T-helper 1 cell treated with Interleukin-12 subunit alpha and Interleukin-12 subunit beta and Interleukin-4 antibody, amounts not matched to agents 30 μg/mL and 1 μg/mL, for 36 hours (primary cell): ENCODE measurements at regions not wholly inside any gene's neighbourhood (a gene's known extent, or its start where the extent isn't known, plus 50 kb on each side); places are given as distances from the start of the nearest gene placed in this dataset.
"Not testable (repeated sequence)": the region's sequence is repeated elsewhere in the genome, so short reads cannot be mapped to it uniquely, and the experiment has no call there.

Experiments
- H3K27ac Mint-ChIP-seq: one replicate; pipeline ENCODE4 v1.8.0; 2021; ENCODE audit warnings: mild to moderate bottlenecking, mixed read lengths
- H3K27me3 Mint-ChIP-seq: one replicate; pipeline ENCODE4 v1.8.0; 2021; ENCODE audit warnings: low read depth, mixed read lengths
- H3K36me3 Mint-ChIP-seq: one replicate; pipeline ENCODE4 v1.8.0; 2021; ENCODE audit warnings: low read depth, mixed read lengths
- H3K4me1 Mint-ChIP-seq: one replicate; pipeline ENCODE4 v1.8.0; 2021; ENCODE audit warnings: low read depth, mixed read lengths
- H3K4me3 Mint-ChIP-seq: one replicate; pipeline ENCODE4 v1.8.0; 2021; ENCODE audit warnings: mild to moderate bottlenecking, moderate library complexity, mixed read lengths
- H3K9me3 Mint-ChIP-seq: one replicate; pipeline ENCODE4 v1.8.0; 2021; ENCODE audit warnings: mixed read lengths

DNA sequence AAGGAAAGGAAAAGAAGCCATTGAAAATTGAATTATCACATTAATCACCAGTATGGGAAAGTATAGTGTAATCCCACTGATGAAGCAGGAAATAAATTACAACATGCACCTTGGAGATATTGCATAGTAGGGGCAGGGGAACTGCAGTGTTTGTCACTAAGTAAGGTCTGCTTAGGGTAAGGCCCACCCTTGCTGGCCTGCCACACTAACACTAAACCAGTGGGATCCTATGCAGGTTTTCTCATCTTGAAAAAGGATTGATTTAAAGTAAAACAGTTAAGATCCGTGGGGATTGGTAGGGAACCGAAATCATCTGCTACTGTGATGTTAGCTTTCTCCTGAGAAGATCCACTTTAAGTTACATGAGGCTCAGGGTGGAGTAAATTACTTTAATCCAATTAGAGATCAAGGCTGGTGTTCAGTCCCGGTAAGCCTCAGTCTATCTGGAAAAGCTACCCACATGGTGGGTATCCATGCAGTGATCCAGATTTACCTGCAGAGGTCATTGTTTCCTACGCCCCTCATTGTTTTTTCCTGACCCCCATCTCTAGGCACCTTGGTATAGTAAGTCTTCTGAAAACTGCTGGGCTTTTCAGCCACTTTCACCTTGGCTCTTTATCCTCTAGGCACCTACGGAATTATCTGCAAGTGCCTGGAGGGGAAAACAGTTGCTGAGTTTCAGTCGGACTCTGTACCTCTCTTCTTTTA, 1014.9 kb upstream of the ATXN8OS start:
- Mint-ChIP-seq H3K27ac (no peak overlapping the region), H3K27me3 (no peaks in the 10 kb centered on the region), H3K9me3 (peaks cover 8% of the 10 kb centered on the region), H3K4me1 (no peaks in the 10 kb centered on the region), H3K4me3 (no peak overlapping the region), H3K36me3 (no peaks in the 10 kb centered on the region)

DNA sequence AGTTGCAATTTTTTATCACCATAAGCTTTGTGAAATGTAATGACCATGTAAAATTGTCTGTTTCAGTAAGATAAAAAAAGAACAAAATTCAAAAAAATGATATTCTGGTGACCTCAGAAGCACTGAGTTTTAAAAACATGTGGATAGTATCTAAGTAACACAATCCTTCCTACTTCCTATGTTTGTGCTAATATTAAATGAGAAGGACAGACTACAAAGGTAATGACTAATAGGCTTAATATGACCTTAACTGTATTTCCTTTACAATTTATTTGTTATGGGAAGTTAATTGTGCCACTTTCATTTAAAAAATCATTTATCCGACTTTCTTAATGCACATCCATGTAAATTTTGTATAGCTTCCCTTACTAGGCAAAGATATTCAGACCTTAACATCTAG, 1030.4 kb upstream of the ATXN8OS start:
- H3K4me1 Mint-ChIP-seq, result no peaks in the 10 kb centered on the region
- H3K9me3 Mint-ChIP-seq, result peaks cover 26% of the 10 kb centered on the region
- no peak overlapping the region for H3K27ac Mint-ChIP-seq
- H3K4me3 Mint-ChIP-seq, result no peak overlapping the region
- H3K36me3 Mint-ChIP-seq, result no peaks in the 10 kb centered on the region
- no peaks in the 10 kb centered on the region for H3K27me3 Mint-ChIP-seq

DNA sequence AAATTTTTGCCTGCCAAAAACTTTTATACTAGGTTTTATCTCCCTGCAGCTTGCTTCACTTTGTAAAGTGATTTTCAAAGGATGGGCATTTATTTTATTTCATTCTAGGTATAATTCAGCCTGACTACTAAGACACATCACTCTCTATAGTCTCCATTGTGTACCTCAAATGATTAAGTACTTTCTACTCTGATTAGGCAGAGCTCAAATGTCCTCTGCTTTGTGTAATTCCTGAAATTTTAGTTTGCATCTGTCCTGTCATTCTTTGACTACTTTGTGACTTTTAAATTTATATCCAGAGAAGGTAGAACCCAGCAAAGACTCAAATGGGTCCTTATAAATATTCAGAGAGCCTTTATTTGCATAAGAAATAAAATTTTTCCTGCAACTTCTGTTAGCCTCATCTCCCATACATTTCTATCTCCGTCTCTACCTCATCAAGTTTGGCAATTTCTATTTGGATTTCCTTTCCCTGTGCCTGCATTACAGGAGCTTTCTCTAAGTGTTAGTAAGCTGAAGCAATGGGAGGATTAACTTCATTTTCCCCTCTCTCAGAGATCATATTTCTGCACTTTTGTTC, 1038.0 kb upstream of the ATXN8OS start:
- H3K27me3 Mint-ChIP-seq, result no peaks in the 10 kb centered on the region
- no peaks in the 10 kb centered on the region for H3K36me3 Mint-ChIP-seq
- H3K27ac Mint-ChIP-seq, result no peak overlapping the region
- no peak overlapping the region for H3K4me3 Mint-ChIP-seq
- peaks cover 10% of the 10 kb centered on the region for H3K9me3 Mint-ChIP-seq
- no peaks in the 10 kb centered on the region for H3K4me1 Mint-ChIP-seq

DNA sequence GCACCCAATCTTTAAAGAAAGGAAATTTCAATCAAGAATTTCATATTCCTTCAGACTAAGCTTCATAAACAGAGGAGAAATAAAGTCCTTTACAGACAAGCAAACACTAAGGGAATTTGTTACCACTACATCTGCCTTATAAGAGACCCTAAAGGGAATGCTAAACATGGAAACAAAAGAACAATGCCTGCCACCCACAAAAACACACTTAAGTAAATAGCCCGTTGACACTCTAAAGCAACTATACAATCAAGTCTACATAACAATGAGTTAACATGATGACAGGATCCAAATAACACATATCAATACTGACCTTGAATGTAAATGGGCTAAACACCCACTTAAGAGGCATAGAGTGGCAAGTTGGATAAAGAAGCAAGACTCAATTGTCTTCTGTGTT, 1056.9 kb upstream of the ATXN8OS start:
- Mint-ChIP-seq H3K27ac (no peak overlapping the region), H3K9me3 (peaks cover 43% of the 10 kb centered on the region), H3K4me3 (no peak overlapping the region)

DNA sequence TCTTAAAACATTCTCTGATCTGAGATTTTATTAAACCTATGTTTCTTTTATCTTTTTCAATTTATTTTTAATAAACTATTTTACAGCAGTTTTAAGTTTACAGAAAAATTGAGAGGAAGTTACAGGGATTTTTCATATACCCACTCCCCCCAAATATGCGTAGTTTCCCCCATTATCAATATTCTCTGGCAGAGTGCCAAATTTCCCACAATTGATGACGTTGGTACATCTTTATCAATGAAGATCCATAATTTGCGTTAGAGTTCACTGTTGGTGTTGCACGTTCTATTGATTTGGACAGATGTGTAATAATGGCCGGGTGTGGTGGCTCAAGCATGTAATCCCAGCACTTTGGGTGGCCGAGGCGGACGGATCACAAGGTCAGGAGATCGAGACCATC, 1063.0 kb upstream of the ATXN8OS start:
- Mint-ChIP-seq H3K4me1 (no peaks in the 10 kb centered on the region), H3K4me3 (no peak overlapping the region), H3K27me3 (no peaks in the 10 kb centered on the region), H3K9me3 (peaks cover 25% of the 10 kb centered on the region), H3K27ac (no peak overlapping the region), H3K36me3 (no peaks in the 10 kb centered on the region)

More for the DNA sequence above, 1056.9 kb upstream of the ATXN8OS start:
- Mint-ChIP-seq H3K4me1 (no peaks in the 10 kb centered on the region), H3K27me3 (no peaks in the 10 kb centered on the region), H3K36me3 (no peaks in the 10 kb centered on the region)

DNA sequence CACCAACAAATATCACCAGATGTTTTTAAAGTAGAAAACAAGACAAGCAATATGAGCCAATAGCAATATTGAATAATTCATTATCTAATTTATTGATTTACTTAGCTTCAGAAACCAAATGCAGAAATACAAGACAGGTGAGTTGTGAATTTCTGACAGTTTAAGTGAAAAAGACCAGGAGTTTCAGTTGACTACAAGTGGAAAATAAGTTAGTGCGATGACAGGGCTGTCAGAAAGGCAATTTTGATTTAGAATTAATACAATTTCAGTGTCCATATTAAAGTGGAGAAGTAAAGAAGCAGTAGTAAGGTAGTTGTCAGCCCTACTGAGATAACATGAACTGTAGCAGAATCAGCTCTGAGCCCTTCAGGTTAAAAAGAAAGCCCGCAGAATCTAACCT, 1066.7 kb upstream of the ATXN8OS start:
- Mint-ChIP-seq H3K27me3 (no peaks in the 10 kb centered on the region), H3K4me3 (no peak overlapping the region), H3K27ac (no peak overlapping the region), H3K9me3 (peaks cover 22% of the 10 kb centered on the region), H3K4me1 (no peaks in the 10 kb centered on the region), H3K36me3 (no peaks in the 10 kb centered on the region)

DNA sequence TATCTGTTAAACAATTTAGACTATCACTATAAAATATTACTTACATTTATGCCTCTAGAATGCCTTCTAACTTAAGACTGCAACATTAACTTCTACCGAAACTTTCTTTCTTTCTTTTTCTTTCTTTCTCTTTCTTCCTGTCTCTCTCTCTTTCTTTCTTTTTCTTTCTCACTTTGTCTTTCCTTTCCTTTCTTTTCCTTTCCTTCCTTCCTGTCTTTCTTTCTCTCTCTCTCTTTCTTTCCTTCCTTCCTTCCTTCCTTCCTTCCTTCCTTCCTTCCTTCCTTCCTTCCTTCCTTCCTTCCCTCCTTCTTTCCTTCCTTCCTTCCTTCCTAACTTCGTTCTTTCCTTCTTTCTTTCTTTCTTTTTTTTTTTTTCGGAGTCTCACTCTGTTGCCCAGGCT, 1071.9 kb upstream of the ATXN8OS start:
- H3K4me3 Mint-ChIP-seq, result no peak overlapping the region
- H3K4me1 Mint-ChIP-seq, result no peaks in the 10 kb centered on the region
- no peak overlapping the region for H3K27ac Mint-ChIP-seq
- no peaks in the 10 kb centered on the region for H3K36me3 Mint-ChIP-seq
- H3K27me3 Mint-ChIP-seq, result no peaks in the 10 kb centered on the region
- H3K9me3 Mint-ChIP-seq, result peaks cover 9% of the 10 kb centered on the region

GRCh38 chr13:69028936-69029335, 1078.7 kb upstream of the ATXN8OS start:
- no peaks in the 10 kb centered on the region for H3K9me3 Mint-ChIP-seq
- no peak overlapping the region for H3K4me3 Mint-ChIP-seq
- H3K4me1 Mint-ChIP-seq, result no peaks in the 10 kb centered on the region
- no peak overlapping the region for H3K27ac Mint-ChIP-seq
- H3K36me3 Mint-ChIP-seq, result no peaks in the 10 kb centered on the region
- H3K27me3 Mint-ChIP-seq, result no peaks in the 10 kb centered on the region

- no peaks in the 10 kb centered on the region for H3K4me1 Mint-ChIP-seq
- no peak overlapping the region for H3K27ac Mint-ChIP-seq
- H3K27me3 Mint-ChIP-seq, result no peaks in the 10 kb centered on the region
- peaks cover 20% of the 10 kb centered on the region for H3K9me3 Mint-ChIP-seq
- H3K4me3 Mint-ChIP-seq, result no peak overlapping the region
- no peaks in the 10 kb centered on the region for H3K36me3 Mint-ChIP-seq
These were observed 1087.5 kb upstream of the ATXN8OS start for GRCh38 chr13:69020120-69020519.

- H3K4me1 Mint-ChIP-seq, H3K27ac Mint-ChIP-seq, H3K36me3 Mint-ChIP-seq, H3K4me3 Mint-ChIP-seq, H3K27me3 Mint-ChIP-seq: not testable (repeated sequence)
- H3K9me3 Mint-ChIP-seq, result peaks cover 26% of the 10 kb centered on the region
These were observed 1089.5 kb upstream of the ATXN8OS start for GRCh38 chr13:69018173-69018572.

DNA sequence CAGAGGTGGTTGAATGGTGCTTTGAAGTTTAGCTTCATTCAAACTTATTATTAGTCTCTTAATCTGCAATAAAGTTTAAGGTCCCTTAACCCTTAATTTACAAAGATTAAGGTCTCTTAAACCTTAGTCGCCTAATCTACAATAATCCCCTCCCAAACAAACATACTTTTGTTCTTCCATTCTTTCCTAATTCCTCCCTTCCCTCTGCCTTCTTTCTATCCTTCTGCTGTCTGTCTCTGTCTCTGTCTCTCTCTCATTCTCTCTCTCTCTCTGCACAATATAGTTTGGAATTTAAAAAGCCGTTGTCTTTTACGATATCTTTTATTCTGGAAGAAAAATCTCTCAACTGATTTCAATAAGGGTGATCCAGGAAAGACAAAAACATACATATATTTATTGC, 1096.8 kb upstream of the ATXN8OS start:
- Mint-ChIP-seq H3K27ac (no peak overlapping the region), H3K4me3 (no peak overlapping the region), H3K36me3 (no peaks in the 10 kb centered on the region), H3K9me3 (peaks cover 18% of the 10 kb centered on the region), H3K4me1 (no peaks in the 10 kb centered on the region), H3K27me3 (no peaks in the 10 kb centered on the region)

DNA sequence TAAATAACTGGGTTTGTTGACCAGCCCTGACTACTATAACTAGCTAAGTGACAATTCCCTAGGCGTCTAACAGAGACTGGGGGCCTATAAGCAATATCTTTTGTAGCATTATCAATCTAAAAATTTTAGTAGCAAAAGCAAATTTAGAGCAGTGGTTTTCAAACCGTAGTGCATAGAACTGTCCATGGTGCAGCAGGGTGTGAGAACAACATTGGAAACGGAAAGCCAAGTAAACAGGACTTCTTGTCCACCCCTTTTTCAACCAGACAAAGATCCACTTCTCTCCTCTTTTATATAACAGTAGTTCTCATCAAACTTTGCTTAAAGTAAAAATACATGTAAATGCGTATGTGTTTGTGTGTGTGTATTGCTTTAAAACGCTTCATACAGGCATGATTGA, 1099.1 kb upstream of the ATXN8OS start:
- H3K27me3 Mint-ChIP-seq, result no peaks in the 10 kb centered on the region
- no peaks in the 10 kb centered on the region for H3K4me1 Mint-ChIP-seq
- peaks cover 18% of the 10 kb centered on the region for H3K9me3 Mint-ChIP-seq
- H3K4me3 Mint-ChIP-seq, result no peak overlapping the region
- no peaks in the 10 kb centered on the region for H3K36me3 Mint-ChIP-seq
- H3K27ac Mint-ChIP-seq, result no peak overlapping the region

- H3K36me3 Mint-ChIP-seq, result no peaks in the 10 kb centered on the region
- no peaks in the 10 kb centered on the region for H3K27me3 Mint-ChIP-seq
- H3K4me1 Mint-ChIP-seq, result no peaks in the 10 kb centered on the region
- no peak overlapping the region for H3K4me3 Mint-ChIP-seq
- H3K9me3 Mint-ChIP-seq, result peaks cover 39% of the 10 kb centered on the region
- H3K27ac Mint-ChIP-seq, result no peak overlapping the region
These were observed 1109.6 kb upstream of the ATXN8OS start for GRCh38 chr13:68998056-68998455.

DNA sequence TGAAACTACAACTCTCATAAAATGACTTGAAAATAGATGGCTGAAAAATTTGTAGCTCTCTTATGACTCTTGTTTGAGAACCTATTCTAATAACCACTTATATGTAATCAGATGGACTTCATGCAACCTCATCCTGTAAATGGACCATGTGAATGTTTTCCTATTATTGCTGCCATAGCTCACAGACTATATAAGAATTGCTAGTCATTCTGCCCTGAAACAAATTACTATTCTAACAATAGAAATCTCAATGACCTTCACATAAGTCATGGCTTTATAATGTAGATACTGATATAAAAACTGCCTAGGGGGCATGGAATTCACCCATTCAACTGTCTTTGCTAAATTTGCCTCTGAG, 1111.0 kb upstream of the ATXN8OS start:
- H3K9me3 Mint-ChIP-seq, result peaks cover 28% of the 10 kb centered on the region
- H3K27ac Mint-ChIP-seq, result no peak overlapping the region
- H3K36me3 Mint-ChIP-seq, result no peaks in the 10 kb centered on the region
- H3K4me3 Mint-ChIP-seq, result no peak overlapping the region
- H3K27me3 Mint-ChIP-seq, result no peaks in the 10 kb centered on the region
- H3K4me1 Mint-ChIP-seq, result no peaks in the 10 kb centered on the region

DNA sequence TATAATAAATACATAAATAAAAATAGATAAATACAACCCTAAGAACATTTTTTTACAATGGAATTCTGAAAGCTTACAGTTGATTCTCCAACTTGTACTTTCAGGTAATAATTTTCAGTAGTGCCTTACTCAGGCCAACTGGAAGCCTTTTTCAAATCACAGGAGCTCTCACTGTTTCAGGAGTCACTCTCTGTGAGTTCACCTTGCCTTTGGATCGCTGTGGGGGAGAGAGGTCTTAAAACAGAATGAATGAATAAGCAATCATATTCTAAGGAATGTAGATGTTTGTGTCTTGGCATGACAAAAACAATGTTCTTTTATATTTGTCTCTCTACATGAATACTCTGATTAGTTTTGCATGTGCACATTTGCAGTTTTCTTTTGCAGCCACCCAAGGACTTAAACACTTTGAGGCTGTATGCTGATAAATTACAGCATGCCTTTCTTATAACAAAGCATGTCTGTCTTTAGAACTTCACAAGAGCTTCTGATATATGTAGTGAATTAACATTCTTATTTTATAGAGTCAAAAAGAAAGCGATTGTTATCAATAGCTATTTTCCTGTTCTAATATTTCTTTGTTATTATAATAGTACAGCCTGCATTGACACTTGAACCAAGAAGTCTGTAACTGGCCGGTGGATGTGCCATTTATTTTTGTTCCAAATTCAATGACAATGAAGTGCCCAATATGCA, 1111.5 kb upstream of the ATXN8OS start:
- no peaks in the 10 kb centered on the region for H3K36me3 Mint-ChIP-seq
- no peaks in the 10 kb centered on the region for H3K27me3 Mint-ChIP-seq
- H3K4me1 Mint-ChIP-seq, result no peaks in the 10 kb centered on the region

More for the DNA sequence above, 1111.5 kb upstream of the ATXN8OS start:
- Mint-ChIP-seq H3K4me3 (no peak overlapping the region), H3K27ac (no peak overlapping the region), H3K9me3 (peaks cover 22% of the 10 kb centered on the region)
